KMS-11 (cell line): ENCODE measurements at regions not wholly inside any gene's neighbourhood (a gene's known extent, or its start where the extent isn't known, plus 50 kb on each side); places are given as distances from the start of the nearest gene placed in this dataset.

ENCODE experiments used
- H2AFZ ChIP-seq: fragments of 200-600 bp; sonication (generic); 2 replicates; pipeline ENCODE4 v1.6.1; 2016; ENCODE audit warnings: antibody characterized with exemption, mixed run types, low read depth
- H3K27ac ChIP-seq: fragments of 200-600 bp; sonication (generic); 2 replicates; pipeline ENCODE4 v1.6.1; 2016; ENCODE audit warnings: mild to moderate bottlenecking, mixed run types
- H3K27me3 ChIP-seq: fragments of 200-600 bp; sonication (generic); 2 replicates; pipeline ENCODE4 v1.6.1; 2017; ENCODE audit warnings: mild to moderate bottlenecking, low read depth, mixed run types, moderate library complexity; ENCODE audit not compliant: insufficient read depth
- H3K36me3 ChIP-seq: fragments of 200-600 bp; sonication (generic); 2 replicates; pipeline ENCODE4 v1.6.1; 2017; ENCODE audit warnings: mild to moderate bottlenecking, mixed run types; ENCODE audit not compliant: insufficient read depth
- H3K4me1 ChIP-seq: fragments of 200-600 bp; sonication (generic); 2 replicates; pipeline ENCODE4 v1.6.1; 2016; ENCODE audit warnings: mild to moderate bottlenecking, low read depth, mixed run types; ENCODE audit not compliant: poor library complexity, severe bottlenecking
- H3K4me2 ChIP-seq: fragments of 200-600 bp; sonication (generic); 2 replicates; pipeline ENCODE4 v1.7.0; 2016; ENCODE audit warnings: mild to moderate bottlenecking, mixed run types
- H3K4me3 ChIP-seq: fragments of 200-600 bp; sonication (generic); IDR thresholded peaks from 2 replicates; pipeline ENCODE4 v1.6.1; 2017; ENCODE audit warnings: low read depth, low read length, mixed read lengths; ENCODE audit not compliant: insufficient read depth
- H3K79me2 ChIP-seq: fragments of 200-600 bp; sonication (generic); 2 replicates; pipeline ENCODE4 v1.6.1; 2016; ENCODE audit warnings: low read depth, mixed run types; ENCODE audit not compliant: insufficient read depth
- H3K9ac ChIP-seq: fragments of 200-600 bp; sonication (generic); 2 replicates; pipeline ENCODE4 v1.6.1; 2016; ENCODE audit warnings: mild to moderate bottlenecking, mixed run types
- H4K20me1 ChIP-seq: fragments of 200-600 bp; sonication (generic); 2 replicates; pipeline ENCODE4 v1.6.1; 2016; ENCODE audit warnings: mild to moderate bottlenecking, mixed run types; ENCODE audit not compliant: insufficient read depth
- TF ChIP-seq, protein P1 (sequence below): fragments of 200-600 bp; sonication (generic); conservative IDR thresholded peaks from 2 replicates; pipeline ENCODE4 v1.6.1; 2017; ENCODE audit warnings: low read depth, mild to moderate bottlenecking, antibody characterized with exemption, low read length, moderate library complexity, mixed read lengths

DNA sequence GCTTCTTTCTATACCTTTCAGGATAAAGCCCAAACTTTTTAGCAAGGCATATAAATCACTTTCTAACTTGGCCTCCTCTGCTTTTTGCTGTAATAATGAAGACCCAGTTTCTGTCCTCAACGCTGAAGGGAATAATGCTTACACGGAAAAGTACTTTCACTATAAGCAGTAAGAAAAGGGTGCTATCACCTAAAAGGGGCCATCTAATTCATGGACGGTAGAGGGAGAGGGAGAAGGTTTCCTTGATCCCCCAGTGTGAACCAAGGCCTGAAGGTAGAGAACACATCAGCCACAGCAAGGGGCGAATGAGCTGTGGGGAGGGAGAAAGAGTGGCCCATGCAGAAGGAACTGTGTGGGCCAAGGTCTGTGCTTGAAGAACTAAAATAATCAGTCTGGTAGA, 417.7 kb upstream of the CLINT1 start:
- Histone ChIP-seq H2AFZ (no peak overlapping the region), H3K4me2 (no peak overlapping the region), H3K79me2 (no peaks in the 10 kb centered on the region), H3K27ac (no peak overlapping the region), H3K27me3 (no peaks in the 10 kb centered on the region), H3K4me1 (no peaks in the 10 kb centered on the region), H3K4me3 (no peak overlapping the region), H3K36me3 (no peaks in the 10 kb centered on the region), H3K9ac (no peak overlapping the region), H4K20me1 (no peaks in the 10 kb centered on the region)
- TF ChIP-seq, protein P1, sequence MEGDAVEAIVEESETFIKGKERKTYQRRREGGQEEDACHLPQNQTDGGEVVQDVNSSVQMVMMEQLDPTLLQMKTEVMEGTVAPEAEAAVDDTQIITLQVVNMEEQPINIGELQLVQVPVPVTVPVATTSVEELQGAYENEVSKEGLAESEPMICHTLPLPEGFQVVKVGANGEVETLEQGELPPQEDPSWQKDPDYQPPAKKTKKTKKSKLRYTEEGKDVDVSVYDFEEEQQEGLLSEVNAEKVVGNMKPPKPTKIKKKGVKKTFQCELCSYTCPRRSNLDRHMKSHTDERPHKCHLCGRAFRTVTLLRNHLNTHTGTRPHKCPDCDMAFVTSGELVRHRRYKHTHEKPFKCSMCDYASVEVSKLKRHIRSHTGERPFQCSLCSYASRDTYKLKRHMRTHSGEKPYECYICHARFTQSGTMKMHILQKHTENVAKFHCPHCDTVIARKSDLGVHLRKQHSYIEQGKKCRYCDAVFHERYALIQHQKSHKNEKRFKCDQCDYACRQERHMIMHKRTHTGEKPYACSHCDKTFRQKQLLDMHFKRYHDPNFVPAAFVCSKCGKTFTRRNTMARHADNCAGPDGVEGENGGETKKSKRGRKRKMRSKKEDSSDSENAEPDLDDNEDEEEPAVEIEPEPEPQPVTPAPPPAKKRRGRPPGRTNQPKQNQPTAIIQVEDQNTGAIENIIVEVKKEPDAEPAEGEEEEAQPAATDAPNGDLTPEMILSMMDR: no peak

DNA sequence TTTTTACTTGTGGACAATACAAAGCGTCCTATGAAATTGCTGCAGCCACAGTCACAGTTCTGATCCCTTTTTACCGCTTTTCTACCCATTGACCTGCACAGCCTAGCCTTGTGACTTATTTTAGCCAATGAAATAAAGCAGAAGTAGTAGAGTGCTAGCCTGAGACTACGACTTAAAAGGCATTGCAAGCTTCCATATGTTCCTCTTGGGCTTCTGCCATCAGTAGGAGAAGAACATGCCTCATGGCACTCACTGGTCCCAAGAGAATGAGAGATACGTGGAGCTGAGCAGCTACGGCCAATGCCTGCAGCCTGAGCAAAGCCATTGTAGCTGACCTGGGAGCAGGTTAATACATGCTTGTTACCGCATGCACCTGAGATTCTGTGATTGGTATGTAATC, 416.6 kb upstream of the CLINT1 start:
- Histone ChIP-seq H3K79me2 (no peaks in the 10 kb centered on the region), H3K4me2 (no peak overlapping the region), H3K36me3 (no peaks in the 10 kb centered on the region), H3K4me3 (no peak overlapping the region), H3K27me3 (no peaks in the 10 kb centered on the region), H3K9ac (no peak overlapping the region), H4K20me1 (no peaks in the 10 kb centered on the region), H3K27ac (no peak overlapping the region), H2AFZ (no peak overlapping the region), H3K4me1 (no peaks in the 10 kb centered on the region)
- TF ChIP-seq, protein P1: no peak

- H3K27ac ChIP-seq: no peak overlapping the region
These were observed 414.1 kb upstream of the CLINT1 start for GRCh38 chr5:158273035-158273434.

DNA sequence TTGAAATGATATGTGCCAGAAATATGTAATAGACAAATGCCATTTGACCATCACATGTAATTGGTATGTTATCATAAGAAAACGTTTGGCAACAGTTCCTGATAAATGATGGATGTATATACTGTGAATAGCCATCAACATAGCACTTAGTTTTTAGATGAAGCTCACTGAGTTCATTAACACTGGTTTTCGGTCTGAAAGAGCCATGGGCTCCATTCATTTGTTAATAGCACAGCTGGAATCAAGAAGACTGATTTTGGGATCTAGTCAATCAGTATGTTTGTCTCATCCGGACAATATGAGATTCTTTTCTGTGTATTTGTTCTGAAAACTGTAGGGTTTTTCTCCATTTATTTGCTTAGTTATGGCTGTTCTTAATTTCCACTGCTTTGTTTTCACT, 413.5 kb upstream of the CLINT1 start:
- TF ChIP-seq, protein P1: no peak
- Histone ChIP-seq H3K4me2 (no peak overlapping the region), H3K79me2 (no peaks in the 10 kb centered on the region), H3K27me3 (no peaks in the 10 kb centered on the region), H3K4me3 (no peak overlapping the region), H3K4me1 (no peaks in the 10 kb centered on the region), H3K27ac (no peak overlapping the region), H2AFZ (no peak overlapping the region), H3K9ac (no peak overlapping the region), H3K36me3 (no peaks in the 10 kb centered on the region), H4K20me1 (no peaks in the 10 kb centered on the region)

More at GRCh38 chr5:158273035-158273434, 414.1 kb upstream of the CLINT1 start:
- H4K20me1 ChIP-seq: no peaks in the 10 kb centered on the region
- no peak overlapping the region for H3K4me3 ChIP-seq
- TF ChIP-seq, protein P1: no peak
- no peaks in the 10 kb centered on the region for H3K79me2 ChIP-seq
- H2AFZ ChIP-seq: no peak overlapping the region
- H3K4me1 ChIP-seq: no peaks in the 10 kb centered on the region
- no peak overlapping the region for H3K9ac ChIP-seq
- H3K27me3 ChIP-seq: no peaks in the 10 kb centered on the region
- H3K36me3 ChIP-seq: no peaks in the 10 kb centered on the region
- no peak overlapping the region for H3K4me2 ChIP-seq
